H1 (cell line): ENCODE measurements at regions not wholly inside any gene's neighbourhood (a gene's known extent, or its start where the extent isn't known, plus 50 kb on each side); places are given as distances from the start of the nearest gene placed in this dataset.

Experiments
- EP300 ChIP-seq, 2 experiments: IDR thresholded peaks; 1 replicate in 1 of 2; 2 replicates in 1 of 2; pipeline ENCODE4 v1.6.1; 2011 to 2012; ENCODE audit warnings: low read depth in 2 of 2, low read length in 2 of 2, mild to moderate bottlenecking in 2 of 2, borderline replicate concordance in 1 of 2, inconsistent platforms in 1 of 2, moderate library complexity in 1 of 2
- NANOG ChIP-seq: IDR thresholded peaks from 2 replicates; pipeline ENCODE4 v1.6.1; 2011; ENCODE audit warnings: low read length, low read depth, mild to moderate bottlenecking, inconsistent platforms; ENCODE audit not compliant: insufficient read depth, poor library complexity, severe bottlenecking
- SUZ12 ChIP-seq: fragments of 200-600 bp; sonication (generic); IDR thresholded peaks from 2 replicates; pipeline ENCODE4 v1.6.1; 2012; ENCODE audit warnings: mild to moderate bottlenecking, inconsistent platforms, low read length, moderate library complexity, mixed read lengths

DNA sequence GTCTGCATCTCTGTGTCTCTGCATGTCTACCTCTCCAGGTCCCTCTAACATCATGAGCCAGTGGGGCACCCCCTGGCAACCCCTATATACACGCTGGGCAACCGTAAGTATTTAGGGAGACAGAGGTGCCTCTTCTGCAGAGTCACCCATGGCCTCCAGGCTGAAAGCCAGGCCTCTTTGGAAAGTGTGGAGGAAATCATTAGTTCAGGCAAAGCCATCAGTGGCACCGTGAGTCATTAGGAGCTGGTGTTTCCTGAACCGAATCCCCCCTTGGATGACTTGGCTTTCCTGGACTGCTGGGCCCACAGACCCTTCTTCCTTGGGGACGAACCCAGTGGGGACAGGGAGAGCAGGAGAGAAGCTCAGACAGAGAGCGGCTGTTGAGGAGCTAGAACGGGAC, 174.8 kb downstream of the OLFM1 start (continued):
- TF ChIP-seq EP300 (IDR thresholded peaks at IDR 0.05; ENCODE audit: borderline replicate concordance in 1 of 2, low read depth in 2 of 2, low read length in 2 of 2) (no peak), SUZ12 (no peak), NANOG (no peak)
